ENCODE measurements at regions not wholly inside any gene's neighbourhood (a gene's known extent, or its start where the extent isn't known, plus 50 kb on each side); places are given as distances from the start of the nearest gene placed in this dataset.
A peak's percentile ranks its signal among the peaks of the same experiment; 100 is the strongest.

- Histone ChIP-seq H3K36me3 (ENCODE audit: control insufficient read depth, insufficient read depth, low read length) (no peaks in the 10 kb centered on the region), H2AFZ (no peak overlapping the region), H3K4me2 (ENCODE audit: low read length) (no peak overlapping the region), H3K4me3 (ENCODE audit: low read depth, low read length) (no peak overlapping the region), H3K9me3 (ENCODE audit: control insufficient read depth, low read length) (no peaks in the 10 kb centered on the region), H3K27me3 (ENCODE audit: control insufficient read depth, insufficient read depth, low read length) (no peaks in the 10 kb centered on the region), H3K4me1 (no peaks in the 10 kb centered on the region), H3K9ac (no peak overlapping the region), H3K79me2 (no peaks in the 10 kb centered on the region), H3K27ac (no peak overlapping the region)
- TF ChIP-seq CTCF (IDR thresholded peaks at IDR 0.05), result peak; percentile 48
Observed at GRCh38 chr11:27183672-27184457, 143.2 kb downstream of the BBOX1 start.

GRCh38 chr11:27179334-27179733 is 138.7 kb downstream of the BBOX1 start:
- no peak overlapping the region for H3K27ac ChIP-seq
- H3K79me2 ChIP-seq, result no peaks in the 10 kb centered on the region
- H3K4me3 ChIP-seq (ENCODE audit: low read depth, low read length), result no peak overlapping the region
- H3K9ac ChIP-seq, result no peak overlapping the region
- H3K36me3 ChIP-seq (ENCODE audit: control insufficient read depth, insufficient read depth, low read length), result no peaks in the 10 kb centered on the region
- no peak overlapping the region for H2AFZ ChIP-seq
- no peaks in the 10 kb centered on the region for H3K4me1 ChIP-seq
- no peak for TF ChIP-seq CTCF (IDR thresholded peaks at IDR 0.05)
- H3K27me3 ChIP-seq (ENCODE audit: control insufficient read depth, insufficient read depth, low read length), result no peaks in the 10 kb centered on the region
- no peak overlapping the region for H3K4me2 ChIP-seq (ENCODE audit: low read length)
- H3K9me3 ChIP-seq (ENCODE audit: control insufficient read depth, low read length), result no peaks in the 10 kb centered on the region

GRCh38 chr11:27178859-27179258 is 138.2 kb downstream of the BBOX1 start:
- Histone ChIP-seq H3K9ac (no peak overlapping the region), H3K79me2 (no peaks in the 10 kb centered on the region), H3K4me2 (ENCODE audit: low read length) (no peak overlapping the region), H3K9me3 (ENCODE audit: control insufficient read depth, low read length) (no peaks in the 10 kb centered on the region), H2AFZ (no peak overlapping the region), H3K27ac (no peak overlapping the region), H3K4me1 (no peaks in the 10 kb centered on the region), H3K27me3 (ENCODE audit: control insufficient read depth, insufficient read depth, low read length) (no peaks in the 10 kb centered on the region), H3K4me3 (ENCODE audit: low read depth, low read length) (no peak overlapping the region), H3K36me3 (ENCODE audit: control insufficient read depth, insufficient read depth, low read length) (no peaks in the 10 kb centered on the region)
- no peak for TF ChIP-seq CTCF (IDR thresholded peaks at IDR 0.05)

Data from parathyroid adenoma (tissue), 2 donors.